HuH-7.5 (cell line): ENCODE measurements at regions not wholly inside any gene's neighbourhood (a gene's known extent, or its start where the extent isn't known, plus 50 kb on each side); places are given as distances from the start of the nearest gene placed in this dataset.
"Not testable (repeated sequence)": the region's sequence is repeated elsewhere in the genome, so short reads cannot be mapped to it uniquely, and the experiment has no call there.

Experiments
- DNase-seq: peaks from one replicate; pipeline ENCODE4 v3.0.0; 2011; ENCODE audit warnings: low spot score

DNA sequence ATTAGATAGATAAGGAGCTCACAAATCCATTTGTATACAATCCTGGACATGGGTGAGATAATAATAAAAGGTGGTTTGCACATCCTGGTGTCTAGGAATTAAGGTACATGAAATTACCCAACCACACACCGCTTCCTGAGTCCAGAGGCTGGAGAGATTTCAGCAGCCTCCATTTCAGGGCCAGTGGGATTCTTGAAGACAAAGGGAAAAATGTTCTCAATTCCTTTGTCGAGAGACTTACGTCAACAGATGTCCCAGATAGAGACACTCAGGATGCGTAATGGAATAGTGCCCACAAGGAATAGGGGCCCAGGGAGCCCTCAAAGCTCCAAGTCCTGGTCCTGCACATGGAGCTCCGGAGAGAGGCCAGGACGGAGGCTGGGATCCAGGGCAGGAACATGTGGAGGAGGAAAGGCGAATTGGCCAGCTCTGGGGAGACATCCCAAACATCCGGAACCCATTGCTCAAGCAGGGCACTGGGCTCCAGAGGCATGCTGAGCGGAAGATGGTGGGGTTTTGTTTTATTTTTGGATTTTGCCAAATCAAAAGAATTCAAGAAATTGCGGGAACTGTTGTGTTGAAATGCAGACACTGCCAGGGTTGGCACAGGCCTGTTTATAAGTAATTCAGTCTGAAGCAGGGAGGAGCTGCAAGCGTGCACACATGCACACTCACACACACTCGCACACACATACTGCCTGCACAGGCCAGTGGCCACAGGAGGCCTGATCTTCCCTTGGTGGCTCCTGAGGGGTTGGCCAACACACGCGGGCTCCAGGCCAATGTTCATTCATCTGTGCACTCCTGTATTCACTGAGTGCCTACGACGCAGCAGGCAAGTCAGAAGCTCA lies 97.2 kb downstream of the NOG start:
- DNase-seq, result no peak

DNA sequence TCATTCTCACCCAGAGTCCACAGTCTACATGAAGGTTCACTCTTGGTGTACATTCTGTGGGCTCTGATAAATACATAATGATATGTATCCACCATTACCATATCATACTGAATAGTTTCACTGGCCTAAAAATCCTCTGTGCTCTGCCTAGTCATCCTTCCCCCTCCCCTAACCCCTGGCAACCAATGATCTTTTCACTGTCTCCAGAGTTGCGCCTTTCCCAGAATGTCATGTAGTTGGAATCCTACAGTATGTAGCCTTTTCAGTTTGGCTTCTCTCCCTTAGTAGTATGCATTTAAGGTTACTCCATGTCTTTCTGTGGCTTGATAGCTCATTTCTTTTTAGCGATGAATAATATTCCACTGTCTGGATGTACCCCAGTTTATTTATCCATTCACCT lies 101.3 kb downstream of the NOG start:
- no peak for DNase-seq

DNA sequence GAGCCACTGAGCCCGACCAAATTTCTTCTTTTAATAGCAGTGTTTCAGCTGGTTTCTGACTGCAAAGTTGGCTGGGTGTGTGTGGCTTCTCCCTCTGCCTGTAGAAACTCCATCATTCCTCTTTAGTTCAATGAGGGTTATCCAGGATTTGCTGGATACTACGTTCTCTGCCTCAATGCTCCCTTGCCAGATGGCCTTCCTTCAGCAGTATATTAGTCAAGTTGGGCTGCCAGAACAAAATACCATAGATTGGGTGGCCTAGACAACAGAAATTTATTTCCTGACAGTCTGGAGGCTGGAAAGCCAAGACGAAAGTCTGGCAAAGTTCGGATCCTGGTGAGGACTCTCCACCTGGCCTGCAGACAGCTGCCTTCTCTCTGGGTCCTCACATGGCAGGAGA lies 103.7 kb downstream of the NOG start:
- DNase-seq, result no peak

DNA sequence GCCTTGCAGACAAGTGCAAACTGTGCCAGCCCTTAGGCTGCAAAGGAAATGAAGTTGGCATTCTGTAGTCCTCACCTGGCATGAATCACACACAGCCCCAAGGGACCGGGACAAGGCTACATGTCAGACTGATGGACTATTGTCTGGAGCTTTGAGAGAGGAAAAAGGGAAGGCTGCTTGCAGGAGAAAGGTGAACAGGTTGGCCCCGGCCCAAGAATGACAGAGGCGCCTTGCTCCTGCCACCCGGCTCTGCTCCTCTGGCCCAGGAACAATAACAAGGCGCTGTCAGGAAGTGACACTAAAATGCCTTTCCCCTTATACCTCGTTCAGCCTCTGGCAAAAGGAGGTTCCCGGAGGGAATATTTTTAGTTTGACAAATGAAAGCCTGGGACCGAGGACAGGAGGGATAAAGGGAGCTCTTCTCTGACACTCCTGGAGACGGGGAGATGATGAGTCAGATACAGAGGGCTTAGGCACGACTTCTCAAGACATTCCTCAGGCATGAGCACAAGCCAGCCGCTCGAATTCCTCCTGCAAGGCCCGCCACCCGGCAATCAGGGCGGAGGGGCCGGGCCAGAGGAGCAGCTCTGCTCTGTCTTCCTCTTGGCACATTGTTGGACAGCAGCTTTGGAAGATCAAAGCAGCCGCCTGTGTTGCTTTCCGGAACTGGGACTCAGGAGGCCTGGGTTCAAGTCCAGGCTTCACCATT lies 105.8 kb downstream of the NOG start:
- DNase-seq, result peak; percentile 45

GRCh38 chr17:56700919-56701420 lies 107.5 kb downstream of the NOG start:
- no peak for DNase-seq

DNA sequence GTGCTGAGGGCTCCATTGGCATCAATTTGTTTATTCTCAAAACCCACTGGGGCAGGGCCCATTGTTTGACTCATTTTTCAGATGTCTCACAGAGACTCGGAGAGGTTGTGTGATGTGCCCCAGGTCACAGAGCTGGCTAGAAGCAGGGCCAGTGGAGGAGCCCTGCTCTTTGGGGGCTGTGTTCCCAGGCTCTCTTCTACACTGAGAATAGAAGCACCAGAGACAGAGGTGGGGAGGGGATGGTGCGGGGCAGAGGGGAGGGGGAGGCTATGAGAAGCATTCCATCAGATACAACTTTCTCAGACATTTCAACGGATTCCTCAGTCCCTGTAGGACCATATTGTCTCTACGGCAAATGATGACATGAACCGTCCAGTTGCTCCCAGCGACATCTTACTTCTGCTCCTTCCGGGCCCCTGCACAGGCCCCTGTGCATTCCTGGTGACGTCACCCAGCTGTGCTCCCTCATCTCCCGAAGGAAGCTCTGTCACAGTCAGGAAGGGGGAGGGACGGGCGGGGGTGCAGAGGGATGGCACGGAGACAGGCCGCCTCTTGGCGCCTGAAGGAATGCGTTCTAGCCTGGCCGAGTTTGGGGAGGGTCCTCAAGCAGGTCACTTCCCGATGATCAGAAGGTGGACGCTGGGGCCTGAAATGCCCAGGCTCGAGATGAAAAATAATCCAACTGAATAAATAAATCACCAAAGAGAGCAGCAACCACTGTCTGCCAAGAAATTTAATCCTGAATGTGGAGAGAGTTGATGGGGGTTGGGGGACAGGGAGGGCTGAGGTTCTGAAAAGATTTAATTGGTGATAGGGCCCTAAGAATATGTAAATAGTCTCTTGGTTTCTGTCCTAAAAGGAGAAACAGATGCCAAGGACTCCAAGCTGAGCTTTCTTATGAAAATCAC lies 114.1 kb downstream of the NOG start:
- no peak for DNase-seq

DNA sequence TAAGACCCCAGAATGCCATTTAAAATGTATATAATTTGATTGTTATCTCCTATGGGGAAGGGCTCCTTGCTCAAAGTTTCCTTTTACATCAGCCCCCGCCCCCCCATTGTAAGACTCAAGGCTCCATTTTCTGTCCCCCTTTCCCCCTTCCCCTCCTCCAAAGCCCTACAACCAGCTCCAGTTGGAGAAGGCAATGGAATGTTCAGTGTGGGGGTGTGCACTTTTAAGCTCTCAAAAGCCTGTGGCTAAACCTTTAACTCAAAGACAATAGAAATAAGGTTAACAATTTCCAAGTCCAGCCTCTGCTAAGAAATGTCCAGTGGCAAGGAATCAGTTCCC lies 114.7 kb downstream of the NOG start:
- DNase-seq, result no peak

DNA sequence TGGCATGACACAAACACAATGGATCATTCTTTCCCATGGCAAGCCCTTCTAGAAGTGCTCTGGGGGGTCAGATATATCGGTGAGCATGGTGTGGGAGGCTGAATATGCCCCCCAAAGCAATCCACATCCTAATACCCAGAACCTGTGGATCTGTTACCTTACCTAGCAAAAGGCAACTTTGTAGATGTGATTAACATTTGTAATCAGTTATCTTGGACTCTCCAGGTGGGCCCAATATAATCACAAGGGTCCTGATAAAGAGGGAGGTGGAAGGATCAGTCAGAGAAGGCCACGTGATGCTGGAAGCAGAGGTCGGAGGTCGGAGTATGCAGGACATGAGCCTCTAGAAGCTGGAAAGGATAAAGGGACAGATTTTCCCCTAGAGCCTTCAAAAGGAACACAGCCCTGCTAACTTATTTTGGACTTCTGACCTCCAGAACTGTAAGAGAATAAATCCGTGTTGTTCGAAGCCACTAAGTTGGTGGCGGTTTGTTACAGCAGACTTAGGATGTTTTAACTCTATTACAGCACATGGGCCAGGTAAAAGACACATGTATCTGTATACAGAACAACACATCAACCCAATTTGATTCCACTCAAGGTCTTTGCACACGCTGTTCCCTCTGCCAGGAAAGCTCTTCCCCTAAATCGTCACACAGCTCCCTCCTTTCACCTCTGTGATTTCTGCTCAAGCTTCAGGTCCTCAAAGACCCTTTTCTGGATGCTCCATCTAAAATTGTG lies 115.3 kb downstream of the NOG start:
- no peak for DNase-seq

DNA sequence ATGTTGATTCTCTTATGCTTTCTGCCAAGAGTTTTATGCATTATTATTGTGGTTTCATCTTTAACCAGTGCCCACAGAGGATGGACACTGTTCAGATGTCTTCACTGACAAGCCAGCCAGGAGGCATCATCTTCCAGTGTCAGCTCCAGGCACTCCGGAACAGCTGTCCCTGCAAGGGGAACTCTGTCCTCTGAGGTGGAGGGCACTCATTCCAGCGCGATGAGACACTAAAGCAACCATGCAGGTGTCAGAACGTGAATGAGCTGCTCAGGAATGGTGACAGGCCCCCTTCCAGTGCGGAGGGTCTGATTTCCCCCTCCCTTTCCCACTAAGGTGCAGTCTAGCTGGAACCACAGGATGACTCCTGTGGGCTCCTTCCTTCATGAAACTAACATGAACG lies 117.5 kb downstream of the NOG start:
- no peak for DNase-seq

DNA sequence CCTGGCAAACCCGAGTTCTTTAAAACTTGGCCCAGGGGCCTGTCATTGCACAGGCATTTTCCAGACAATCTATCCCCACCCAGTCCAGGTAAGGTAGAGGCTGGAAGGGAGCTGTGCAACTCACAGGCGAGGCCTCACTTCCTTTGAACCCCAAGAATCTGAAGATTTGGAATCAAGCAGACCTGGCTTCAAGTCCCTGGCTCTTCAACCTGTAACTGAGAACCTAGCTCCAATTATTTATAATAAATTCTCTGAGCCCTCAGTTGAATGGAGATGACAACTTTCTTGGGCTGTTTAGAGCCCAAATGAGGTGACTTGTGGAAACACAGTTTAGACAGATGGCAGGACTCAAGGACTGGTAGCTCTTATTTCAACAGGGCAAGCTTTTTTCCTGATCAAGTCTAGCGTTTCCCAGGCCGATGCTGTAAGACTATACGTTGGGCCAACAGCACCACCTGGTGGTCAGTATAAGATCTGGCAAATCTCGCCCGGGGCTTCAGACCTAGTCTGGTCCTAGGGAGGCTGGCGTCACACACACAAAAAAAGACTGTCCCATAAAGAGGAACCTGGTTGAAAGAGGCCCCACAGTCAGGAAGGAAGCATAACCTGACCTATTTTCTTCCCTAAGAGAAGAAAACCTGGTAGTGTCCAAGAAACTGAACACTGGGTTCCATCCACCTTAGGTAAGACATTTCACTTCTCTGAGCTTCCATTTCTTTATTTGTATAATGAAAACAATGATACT lies 117.9 kb downstream of the C17orf67 start:
- peak; percentile 73 for DNase-seq

DNA sequence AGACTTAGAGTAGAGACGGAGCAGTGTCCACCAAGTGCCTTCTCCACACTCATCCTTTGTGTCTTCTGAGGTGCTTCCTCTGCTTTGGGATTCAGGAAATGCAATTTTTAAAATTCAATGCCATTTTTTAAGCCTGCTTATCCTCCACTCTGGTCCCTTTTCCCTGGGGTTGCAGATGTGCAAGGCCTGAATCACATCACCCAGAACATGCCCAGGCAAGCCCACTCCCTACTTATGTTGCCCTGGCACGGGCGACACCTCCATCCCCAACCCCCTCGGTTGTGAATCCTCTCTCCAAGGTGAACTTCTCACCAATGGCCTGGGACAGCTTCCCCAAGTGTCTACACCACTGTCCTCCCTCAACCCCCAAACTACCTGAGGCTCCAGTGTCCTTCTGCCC lies 116.2 kb downstream of the C17orf67 start:
- no peak for DNase-seq

DNA sequence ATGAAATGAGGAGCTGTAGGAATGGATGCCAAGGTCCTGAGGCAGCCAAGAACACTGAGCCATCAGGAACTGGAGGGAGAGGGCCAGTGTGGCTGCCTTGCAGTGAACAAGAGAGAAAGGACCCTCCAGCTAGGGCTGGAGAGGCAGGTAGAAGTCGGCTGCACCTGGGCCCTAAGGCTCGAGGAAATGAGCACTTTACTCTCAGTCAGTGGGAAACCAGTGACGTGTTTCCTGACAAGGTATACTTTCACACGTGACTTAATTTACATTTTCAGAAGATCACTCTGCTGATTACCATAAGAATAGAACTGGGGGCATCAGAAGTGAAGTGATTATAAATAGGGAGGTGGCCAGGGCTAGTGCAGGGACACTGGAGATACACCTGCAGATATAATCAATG lies 115.2 kb downstream of the C17orf67 start:
- DNase-seq, result no peak

DNA sequence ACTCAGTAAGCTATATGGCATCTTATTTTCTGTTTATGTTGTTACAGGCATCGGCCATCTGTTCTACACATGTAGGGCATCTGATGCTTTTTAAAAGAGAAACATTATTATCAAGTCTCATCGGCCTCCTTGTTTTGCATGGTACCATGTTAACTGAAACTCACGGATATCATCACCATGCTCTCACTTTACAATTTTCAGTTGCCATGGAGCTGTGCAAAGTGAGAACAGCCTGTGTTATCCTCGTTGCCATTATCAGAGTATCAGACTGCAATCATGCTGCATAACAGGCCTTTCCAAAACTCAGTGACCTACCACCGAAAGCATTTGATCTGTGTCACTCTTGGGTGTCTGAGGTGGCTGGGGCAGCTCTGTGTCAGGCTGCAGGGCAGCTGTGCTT lies 110.3 kb downstream of the C17orf67 start:
- no peak for DNase-seq

DNA sequence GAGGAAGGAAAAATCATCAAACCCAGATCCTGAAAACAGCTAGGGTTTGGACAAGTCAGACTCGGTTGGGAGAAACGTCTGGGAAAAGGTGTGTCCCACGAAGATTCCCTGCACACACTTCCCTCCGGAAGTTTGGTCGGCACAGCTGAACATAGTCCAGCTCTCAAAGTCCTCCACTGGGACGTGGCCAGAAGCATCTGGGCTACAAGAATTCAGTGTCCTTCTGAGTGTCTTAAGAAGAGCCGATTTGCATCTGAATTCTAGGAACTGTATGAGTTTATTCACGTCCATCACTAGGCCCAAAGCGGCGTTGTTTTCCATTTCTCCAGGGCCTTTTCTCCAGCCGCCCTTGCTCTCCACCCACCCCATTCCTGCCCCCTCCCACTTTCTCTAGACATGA lies 109.1 kb downstream of the C17orf67 start:
- DNase-seq, result no peak

- DNase-seq, result no peak
These were observed 108.6 kb downstream of the C17orf67 start for GRCh38 chr17:56725144-56725543.

DNA sequence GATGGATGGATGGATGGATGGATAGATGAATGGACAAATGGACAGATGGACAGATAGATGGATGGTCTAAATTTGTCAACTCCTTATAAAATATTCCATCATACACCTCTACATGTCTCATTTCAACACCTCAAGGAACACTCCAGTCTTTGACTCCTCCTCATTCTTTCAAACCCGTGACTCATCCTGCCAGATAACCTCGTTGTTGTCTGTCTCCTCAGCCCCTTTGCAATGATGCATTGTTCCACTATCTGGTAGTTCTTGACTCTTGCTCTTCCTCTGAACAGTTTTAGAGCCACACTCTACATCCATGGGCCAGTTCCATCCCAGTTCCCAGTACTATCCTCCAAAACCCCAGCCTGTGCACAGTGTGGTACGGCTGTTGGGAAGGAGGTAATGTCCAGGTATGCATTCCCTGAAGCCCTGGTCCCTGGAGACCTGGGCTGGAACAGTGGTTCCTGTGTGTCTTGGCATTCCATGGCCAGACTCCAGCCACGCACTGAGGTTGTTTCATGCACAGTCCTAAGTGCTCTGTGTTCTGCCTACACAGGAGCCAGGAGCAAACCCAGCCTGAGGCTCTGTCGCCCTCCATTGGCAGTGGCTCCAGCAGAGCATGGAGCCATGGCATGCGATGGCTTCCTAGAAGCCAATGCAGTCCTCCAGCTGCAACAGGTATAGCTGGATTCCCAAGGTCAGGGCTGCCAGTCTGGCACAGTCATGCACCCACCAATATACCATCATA lies 105.7 kb downstream of the C17orf67 start:
- DNase-seq, result no peak

DNA sequence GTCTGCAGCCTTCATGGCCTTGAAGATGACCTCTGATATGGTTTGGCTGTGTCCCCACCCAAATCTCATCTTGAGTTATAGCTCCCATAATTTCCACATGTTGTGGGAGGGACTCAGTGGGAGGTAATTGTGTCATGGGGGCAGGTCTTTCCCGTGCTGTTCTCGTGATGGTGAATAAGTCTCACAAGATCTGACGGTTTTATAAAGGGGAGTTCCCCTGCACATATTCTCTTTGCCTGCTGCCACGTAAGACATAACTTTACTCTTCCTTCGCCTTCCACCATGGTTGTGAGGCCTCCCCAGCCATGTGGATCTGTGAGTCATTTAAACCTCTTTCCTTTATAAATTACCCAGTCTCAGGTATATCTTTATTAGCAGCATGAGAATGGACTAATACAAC lies 102.6 kb downstream of the C17orf67 start:
- not testable (repeated sequence) for DNase-seq

DNA sequence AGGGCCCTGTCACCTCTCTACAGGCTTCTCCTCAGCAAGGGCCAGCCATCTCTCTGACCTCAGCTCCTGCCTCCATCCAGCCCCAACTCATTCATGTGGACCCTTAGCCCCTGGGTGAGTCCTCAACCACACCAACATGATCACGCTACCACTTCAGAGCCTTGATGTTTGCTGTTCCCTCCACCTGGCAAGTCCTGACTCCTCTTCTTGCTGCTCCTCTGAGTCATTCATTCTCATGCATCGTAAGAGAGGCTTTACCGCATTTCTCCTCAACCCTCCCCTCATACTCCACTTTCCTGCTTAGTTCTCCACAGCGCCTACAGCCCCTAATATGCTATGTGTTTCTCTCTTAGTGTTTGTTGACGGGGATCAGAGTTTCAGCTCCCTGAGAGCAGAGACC lies 99.9 kb downstream of the C17orf67 start:
- DNase-seq, result no peak

GRCh38 chr17:56735842-56736241 lies 97.9 kb downstream of the C17orf67 start:
- DNase-seq, result no peak

DNA sequence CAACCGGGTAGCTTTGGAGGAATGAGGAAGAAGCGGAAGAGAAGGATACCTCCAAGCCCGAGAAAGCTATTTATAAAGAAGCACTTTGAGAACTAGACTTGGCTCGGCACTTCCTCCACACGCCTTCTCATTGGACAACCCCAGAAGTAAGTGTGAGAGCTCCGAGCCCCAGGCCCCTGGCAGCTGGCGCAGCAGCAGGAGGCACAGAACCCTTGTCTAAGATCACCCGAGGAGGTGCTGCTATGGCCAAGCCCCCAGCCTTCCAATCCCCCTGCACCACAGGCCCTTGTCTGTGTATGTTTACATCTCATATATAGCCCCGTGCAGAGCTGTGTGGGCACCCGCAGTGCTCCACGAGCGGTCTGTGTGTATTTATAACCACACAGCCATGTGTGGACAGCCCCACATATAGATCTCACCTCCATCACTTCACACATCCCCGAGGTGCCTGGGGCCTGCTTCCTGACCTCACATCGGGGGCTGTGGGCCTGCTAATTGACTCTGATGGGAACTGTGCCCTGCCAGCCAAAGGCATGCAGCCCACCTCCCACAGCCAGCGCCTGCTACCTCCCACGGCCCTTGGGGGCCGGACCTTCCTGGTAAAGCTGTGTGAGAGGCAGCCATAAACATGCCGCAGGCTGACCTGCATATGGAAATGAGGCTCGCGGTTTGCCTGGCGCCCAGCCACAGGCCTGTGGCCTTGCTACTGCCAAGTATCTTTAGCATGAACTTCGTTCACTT lies 96.1 kb downstream of the C17orf67 start:
- DNase-seq, result no peak
